ENCODE measurements at regions not wholly inside any gene's neighbourhood (a gene's known extent, or its start where the extent isn't known, plus 50 kb on each side); places are given as distances from the start of the nearest gene placed in this dataset.
"Not testable (repeated sequence)": the region's sequence is repeated elsewhere in the genome, so short reads cannot be mapped to it uniquely, and the experiment has no call there.

DNA sequence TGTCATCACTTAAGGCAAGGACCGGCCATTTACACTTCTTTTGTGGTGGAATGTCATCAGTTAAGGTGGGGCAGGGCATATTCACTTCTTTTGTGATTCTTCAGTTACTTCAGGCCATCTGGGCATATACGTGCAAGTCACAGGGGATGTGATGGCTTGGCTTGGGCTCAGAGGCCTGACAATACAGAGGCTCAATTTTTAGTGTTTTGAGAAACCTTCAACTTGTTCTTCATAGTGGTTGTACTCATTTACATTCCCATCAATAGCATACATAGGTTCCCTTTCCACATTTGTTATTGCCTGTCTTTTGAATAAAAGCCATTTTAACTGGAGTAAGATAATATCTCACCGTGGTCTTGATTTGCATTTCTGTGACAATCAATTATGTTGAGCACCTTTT is 366.8 kb upstream of the KIF2B start:
- H3K56ac ChIP-seq (ENCODE audit: extremely low read depth, insufficient read depth, low read length); ATAC-seq (ENCODE audit: low read depth); H3K14ac ChIP-seq (replicated peaks; ENCODE audit: low read depth, low read length); H3K23ac ChIP-seq (ENCODE audit: low read depth, low read length); H3K18ac ChIP-seq (ENCODE audit: low read depth, low read length); POLR2A ChIA-PET (ENCODE audit: unreplicated experiment); H2AK9ac ChIP-seq (replicated peaks; ENCODE audit: low read depth, low read length, poor library complexity); H4K20me1 ChIP-seq (ENCODE audit: insufficient read depth, low read length); H2BK5ac ChIP-seq (ENCODE audit: low read depth, low read length, poor library complexity, severe bottlenecking); H3K4me2 ChIP-seq (ENCODE audit: low read depth, low read length); H3K4me3 ChIP-seq (ENCODE audit: insufficient read depth, low read depth, low read length); H3K27ac ChIP-seq (ENCODE audit: insufficient read depth, low read length); H2AK5ac ChIP-seq (ENCODE audit: low read depth, low read length); H3K36me3 ChIP-seq (ENCODE audit: control insufficient read depth, insufficient read depth, low read length); H3K9ac ChIP-seq (ENCODE audit: low read depth, low read length); H4K5ac ChIP-seq (ENCODE audit: low read depth, low read length); H2BK20ac ChIP-seq (ENCODE audit: low read depth, low read length); in situ Hi-C loops (cut with MboI; ENCODE audit: low sequenced_read_pairs); H3K79me1 ChIP-seq (ENCODE audit: low read depth in 1 of 2, low read length in 2 of 2); H3K4me1 ChIP-seq (ENCODE audit: control insufficient read depth, insufficient read depth, low read length); CTCF ChIA-PET; H2AFZ ChIP-seq (replicated peaks; ENCODE audit: low read length, poor library complexity); DNase-seq; H3K9me1 ChIP-seq (ENCODE audit: insufficient read depth, low read length); H3K4ac ChIP-seq (ENCODE audit: low read depth, low read length); H4K91ac ChIP-seq (ENCODE audit: insufficient read depth, low read depth, low read length); H4K8ac ChIP-seq (ENCODE audit: low read depth in 2 of 2, low read length in 2 of 2); H3K9me3 ChIP-seq (ENCODE audit: control insufficient read depth, insufficient read depth, low read length); BruUV-seq (replicated peaks); H2BK120ac ChIP-seq (ENCODE audit: low read depth, low read length); H2BK15ac ChIP-seq (ENCODE audit: low read depth, low read length); intact Hi-C loops (cut with micrococcal nuclease); dilution Hi-C loops (cut with HindIII; ENCODE audit: low sequenced_read_pairs, unreplicated experiment); H3K27me3 ChIP-seq (ENCODE audit: control insufficient read depth, insufficient read depth, low read length): not testable (repeated sequence)
- WGBS, 2 experiments (ENCODE audit: extremely low coverage in 2 of 2, insufficient read length in 1 of 2), result no CpG with 5 or more reads among the region's 3 CpGs

All from IMR-90 (cell line).